OCI-LY7 (cell line): ENCODE measurements at regions not wholly inside any gene's neighbourhood (a gene's known extent, or its start where the extent isn't known, plus 50 kb on each side); places are given as distances from the start of the nearest gene placed in this dataset.

Experiments used
- BruUV-seq: library from RNA; stranded (reverse); fragments of 400-500 nt; replicated peaks from 2 replicates; lab custom pipeline; 2021; lab: Mats Ljungman, UMichigan
- CTCF ChIA-PET: fragments of 300-600 bp; sonication (Branson Sonifier 250); formaldehyde crosslinking; loops from one replicate; lab custom pipeline; 2022; ENCODE audit warnings: antibody characterized with exemption; ENCODE audit not compliant: unreplicated experiment; lab: Charles Lee
- POLR2A ChIA-PET: fragments of 300-600 bp; sonication (Branson Sonifier 250); formaldehyde crosslinking; loops from one replicate; lab custom pipeline; 2022; ENCODE audit warnings: antibody characterized with exemption; lab: Charles Lee
- DNase-seq: peaks from one replicate; pipeline ENCODE4 v3.0.0-alpha.2; 2015; ENCODE audit warnings: low spot score
- H2AFZ ChIP-seq: fragments of 200-600 bp; sonication (generic), shearing (Covaris generic); 2 replicates; pipeline ENCODE4 v1.6.1; 2014; ENCODE audit warnings: mild to moderate bottlenecking, antibody characterized with exemption, low read length, moderate library complexity
- H3K27ac ChIP-seq: fragments of 200-600 bp; sonication (generic); 2 replicates; pipeline ENCODE4 v1.5.1; 2014; ENCODE audit warnings: mixed run types, low read depth, mild to moderate bottlenecking, moderate library complexity, low read length, inconsistent platforms; ENCODE audit not compliant: poor library complexity, severe bottlenecking
- H3K36me3 ChIP-seq: fragments of 200-600 bp; sonication (generic); 2 replicates; pipeline ENCODE4 v1.6.1; 2014; ENCODE audit warnings: mild to moderate bottlenecking, antibody characterized with exemption, low read length, moderate library complexity, mixed read lengths; ENCODE audit not compliant: insufficient read depth
- H3K4me1 ChIP-seq: fragments of 200-600 bp; sonication (generic); 2 replicates; pipeline ENCODE4 v1.5.1; 2014; ENCODE audit warnings: mild to moderate bottlenecking, low read length; ENCODE audit not compliant: insufficient read depth, poor library complexity, severe bottlenecking
- H3K4me2 ChIP-seq: fragments of 200-600 bp; sonication (generic); 2 replicates; pipeline ENCODE4 v1.6.1; 2014; ENCODE audit warnings: mild to moderate bottlenecking, low read length
- H3K4me3 ChIP-seq: fragments of 200-600 bp; sonication (generic); 2 replicates; pipeline ENCODE4 v1.5.1; 2014; ENCODE audit warnings: mild to moderate bottlenecking, low read depth, low read length; ENCODE audit not compliant: poor library complexity, severe bottlenecking
- H3K79me2 ChIP-seq: fragments of 200-600 bp; sonication (generic); 2 replicates; pipeline ENCODE4 v1.6.1; 2016; ENCODE audit warnings: low read depth, mild to moderate bottlenecking, low read length, moderate library complexity, mixed read lengths; ENCODE audit not compliant: insufficient read depth
- H3K9me2 ChIP-seq: fragments of 200-600 bp; sonication (generic); 2 replicates; pipeline ENCODE4 v1.6.1; 2016; ENCODE audit warnings: mild to moderate bottlenecking, low read length, mixed read lengths; ENCODE audit not compliant: insufficient read depth
- H3K9me3 ChIP-seq: fragments of 200-600 bp; sonication (generic); 2 replicates; pipeline ENCODE4 v1.6.1; 2014; ENCODE audit warnings: mild to moderate bottlenecking, mixed run types, low read length, mixed read lengths
- H4K20me1 ChIP-seq: fragments of 200-600 bp; sonication (generic); 2 replicates; pipeline ENCODE4 v1.6.1; 2014; ENCODE audit warnings: mild to moderate bottlenecking, antibody characterized with exemption, low read length, moderate library complexity, mixed read lengths; ENCODE audit not compliant: insufficient read depth
- CTCF ChIP-seq: fragments of 200-600 bp; sonication (generic); conservative IDR thresholded peaks from 2 replicates; pipeline ENCODE4 v1.5.1; 2014; ENCODE audit warnings: mild to moderate bottlenecking, antibody characterized with exemption, low read length, moderate library complexity, mixed read lengths
- EZH2phosphoT487 ChIP-seq: fragments of 200-600 bp; sonication (generic); IDR thresholded peaks from 2 replicates; pipeline ENCODE4 v1.6.1; 2018; ENCODE audit warnings: low read depth, borderline replicate concordance, mild to moderate bottlenecking, mixed run types, antibody characterized with exemption, low read length, moderate library complexity, mixed read lengths
- intact Hi-C: fragments of 100-400 bp; cut with micrococcal nuclease; formaldehyde crosslinking; loops from one replicate; pipeline ENCODE4 v1.10.0; 2022; ENCODE audit not compliant: unreplicated experiment

GRCh38 chr10:6726924-6727323 is 146.8 kb upstream of the PRKCQ start:
- H3K9me3 ChIP-seq = no peaks in the 10 kb centered on the region
- no peak overlapping the region for H3K27ac ChIP-seq
- intact Hi-C loops = no loop called here
- POLR2A ChIA-PET = no interaction called here
- H3K4me1 ChIP-seq = no peaks in the 10 kb centered on the region
- BruUV-seq = no TSS peak
- H3K4me2 ChIP-seq = no peak overlapping the region
- H3K36me3 ChIP-seq = no peaks in the 10 kb centered on the region
- no peak overlapping the region for H2AFZ ChIP-seq
- no peaks in the 10 kb centered on the region for H3K79me2 ChIP-seq
- H3K4me3 ChIP-seq = no peak overlapping the region
- TF ChIP-seq CTCF (no peak), EZH2phosphoT487 (no peak)
- H4K20me1 ChIP-seq = no peaks in the 10 kb centered on the region
- CTCF ChIA-PET = no interaction called here
- H3K9me2 ChIP-seq = no peaks in the 10 kb centered on the region
- no peak for DNase-seq

GRCh38 chr10:6722616-6723004 is 142.5 kb upstream of the PRKCQ start:
- H3K36me3 ChIP-seq = no peaks in the 10 kb centered on the region
- BruUV-seq = no TSS peak
- intact Hi-C loops = no loop called here
- TF ChIP-seq CTCF = no peak
- TF ChIP-seq EZH2phosphoT487 = no peak
- H3K79me2 ChIP-seq = no peaks in the 10 kb centered on the region
- DNase-seq = no peak
- H3K9me3 ChIP-seq = no peaks in the 10 kb centered on the region
- H3K4me2 ChIP-seq = no peak overlapping the region
- CTCF ChIA-PET = no interaction called here
- H3K4me3 ChIP-seq = no peak overlapping the region
- no peaks in the 10 kb centered on the region for H3K4me1 ChIP-seq
- no peak overlapping the region for H2AFZ ChIP-seq
- POLR2A ChIA-PET = interaction anchor here (0.6 kb wide), 2 partner anchors 13 to 1240 kb away, joined by 4 read pairs; no protein-coding TSS in a partner anchor
- H3K9me2 ChIP-seq = no peaks in the 10 kb centered on the region
- no peak overlapping the region for H3K27ac ChIP-seq
- H4K20me1 ChIP-seq = no peaks in the 10 kb centered on the region

GRCh38 chr10:6721964-6722615 is 142.0 kb upstream of the PRKCQ start:
- no peaks in the 10 kb centered on the region for H3K9me3 ChIP-seq
- H3K36me3 ChIP-seq = no peaks in the 10 kb centered on the region
- H3K27ac ChIP-seq = no peak overlapping the region
- intact Hi-C loops = no loop called here
- H3K4me3 ChIP-seq = no peak overlapping the region
- H3K4me1 ChIP-seq = no peaks in the 10 kb centered on the region
- H3K79me2 ChIP-seq = no peaks in the 10 kb centered on the region
- no peak for TF ChIP-seq CTCF
- no peak for TF ChIP-seq EZH2phosphoT487
- DNase-seq = no peak
- CTCF ChIA-PET = no interaction called here
- H4K20me1 ChIP-seq = no peaks in the 10 kb centered on the region
- no peaks in the 10 kb centered on the region for H3K9me2 ChIP-seq
- POLR2A ChIA-PET = interaction anchor here (0.6 to 0.7 kb wide), 3 partner anchors 12 to 1239 kb away, joined by 4 read pairs; no protein-coding TSS in a partner anchor
- no peak overlapping the region for H2AFZ ChIP-seq
- H3K4me2 ChIP-seq = no peak overlapping the region
- no TSS peak for BruUV-seq
